Dedifferentiated amniotic fluid mesenchymal stem cell (primary cell): ENCODE measurements at regions not wholly inside any gene's neighbourhood (a gene's known extent, or its start where the extent isn't known, plus 50 kb on each side); places are given as distances from the start of the nearest gene placed in this dataset.
A peak's percentile ranks its signal among the peaks of the same experiment; 100 is the strongest.
"Not testable (repeated sequence)": the region's sequence is repeated elsewhere in the genome, so short reads cannot be mapped to it uniquely, and the experiment has no call there.

Experiments used
- DNase-seq: peaks from one replicate; pipeline ENCODE4 v3.0.0-alpha.2; 2016; ENCODE audit errors: extremely low spot score

GRCh38 chr2:75381032-75381431 lies 179.7 kb downstream of the EVA1A start:
- DNase-seq: no peak

- no peak for DNase-seq
These were observed 180.3 kb upstream of the TACR1 start for GRCh38 chr2:75379476-75380210.

GRCh38 chr2:75375646-75376582 lies 176.6 kb upstream of the TACR1 start:
- no peak for DNase-seq

- not testable (repeated sequence) for DNase-seq
These were observed 175.2 kb upstream of the TACR1 start for GRCh38 chr2:75374414-75374957.

- no peak for DNase-seq
These were observed 168.1 kb upstream of the TACR1 start for GRCh38 chr2:75367401-75367800.

- DNase-seq: no peak
These were observed 162.2 kb upstream of the TACR1 start for GRCh38 chr2:75361486-75361885.

- DNase-seq: no peak
These were observed 161.6 kb upstream of the TACR1 start for GRCh38 chr2:75360945-75361344.

GRCh38 chr2:75356865-75357264 lies 157.5 kb upstream of the TACR1 start:
- DNase-seq: no peak

- DNase-seq: no peak
These were observed 153.8 kb upstream of the TACR1 start for GRCh38 chr2:75353131-75353530.

- no peak for DNase-seq
These were observed 149.0 kb upstream of the TACR1 start for GRCh38 chr2:75348307-75348706.

GRCh38 chr2:75344146-75344545 lies 144.8 kb upstream of the TACR1 start:
- DNase-seq: no peak

- no peak for DNase-seq
These were observed 143.3 kb upstream of the TACR1 start for GRCh38 chr2:75342504-75343175.

GRCh38 chr2:75340560-75340959 lies 141.2 kb upstream of the TACR1 start:
- peak; percentile 20 for DNase-seq

GRCh38 chr2:75338461-75338860 lies 139.1 kb upstream of the TACR1 start:
- no peak for DNase-seq

- DNase-seq: no peak
These were observed 138.3 kb upstream of the TACR1 start for GRCh38 chr2:75337619-75338018.

GRCh38 chr2:75337016-75337415 lies 137.7 kb upstream of the TACR1 start:
- DNase-seq: no peak

- no peak for DNase-seq
These were observed 137.1 kb upstream of the TACR1 start for GRCh38 chr2:75336451-75336850.

- DNase-seq: no peak
These were observed 134.8 kb upstream of the TACR1 start for GRCh38 chr2:75334076-75334475.

GRCh38 chr2:75333646-75334045 lies 134.3 kb upstream of the TACR1 start:
- no peak for DNase-seq

- no peak for DNase-seq
These were observed 128.8 kb upstream of the TACR1 start for GRCh38 chr2:75328156-75328555.

GRCh38 chr2:75327334-75327733 lies 128.0 kb upstream of the TACR1 start:
- no peak for DNase-seq

GRCh38 chr2:75326645-75327044 lies 127.3 kb upstream of the TACR1 start:
- DNase-seq: no peak
